Retina (tissue), 1 donor: ENCODE measurements at regions not wholly inside any gene's neighbourhood (a gene's known extent, or its start where the extent isn't known, plus 50 kb on each side); places are given as distances from the start of the nearest gene placed in this dataset.

ENCODE experiments used
- DNase-seq: peaks from one replicate; pipeline ENCODE4 v3.0.0-alpha.2; 2016

DNA sequence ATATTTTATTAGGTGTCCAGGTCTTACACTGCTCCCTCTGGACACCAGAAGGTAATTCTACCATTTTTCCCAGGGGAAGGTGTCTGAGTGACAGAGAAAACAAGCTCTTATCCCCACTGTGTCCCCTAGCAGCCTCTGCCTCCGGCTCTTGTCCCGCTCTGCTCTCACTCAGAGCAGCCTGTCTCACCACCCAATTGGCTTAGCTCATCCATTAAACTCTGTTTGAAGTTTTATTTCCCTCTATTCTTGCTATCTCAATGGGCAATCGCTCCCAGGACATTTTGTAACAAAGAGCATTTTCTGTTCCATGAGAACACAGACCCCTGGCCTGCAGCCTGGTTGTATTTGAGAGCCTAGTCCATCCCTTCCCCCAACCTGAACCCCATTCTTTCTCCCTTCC is 90.6 kb upstream of the LDAH start:
- DNase-seq, result no peak

DNA sequence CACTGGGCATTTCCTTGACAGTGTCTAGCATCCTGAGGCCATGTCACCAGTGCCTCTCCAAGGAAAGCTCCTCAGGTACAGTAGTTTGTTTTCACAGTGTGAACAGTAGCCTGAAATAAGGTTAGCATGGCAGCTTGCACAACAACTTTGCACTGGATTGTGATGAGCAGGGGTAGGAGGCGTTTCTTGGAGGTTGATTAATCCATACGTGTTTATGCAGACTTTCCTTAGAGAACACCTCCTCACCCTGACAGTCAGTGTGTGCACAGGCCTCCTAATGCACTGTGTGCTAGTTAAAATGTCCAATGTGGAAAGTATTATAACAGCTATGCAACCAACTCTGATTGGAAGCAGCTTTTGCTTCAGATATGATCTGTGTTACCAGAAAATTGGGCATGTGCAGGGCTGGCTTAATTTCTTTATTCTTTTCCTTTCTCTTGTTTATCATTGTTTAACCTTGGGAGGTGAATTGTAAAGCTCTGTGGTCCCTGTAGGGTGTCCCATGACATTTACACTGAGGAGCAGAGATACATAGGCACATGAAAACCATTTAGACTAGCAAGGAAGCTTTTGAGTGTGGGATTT is 77.2 kb upstream of the LDAH start:
- no peak for DNase-seq

- DNase-seq, result no peak
Measured at GRCh38 chr2:20897874-20898453, 75.1 kb upstream of the LDAH start.

- no peak for DNase-seq
Measured at GRCh38 chr2:20897047-20897446, 74.1 kb upstream of the LDAH start.

GRCh38 chr2:20884829-20885228 is 61.9 kb upstream of the LDAH start:
- no peak for DNase-seq

DNA sequence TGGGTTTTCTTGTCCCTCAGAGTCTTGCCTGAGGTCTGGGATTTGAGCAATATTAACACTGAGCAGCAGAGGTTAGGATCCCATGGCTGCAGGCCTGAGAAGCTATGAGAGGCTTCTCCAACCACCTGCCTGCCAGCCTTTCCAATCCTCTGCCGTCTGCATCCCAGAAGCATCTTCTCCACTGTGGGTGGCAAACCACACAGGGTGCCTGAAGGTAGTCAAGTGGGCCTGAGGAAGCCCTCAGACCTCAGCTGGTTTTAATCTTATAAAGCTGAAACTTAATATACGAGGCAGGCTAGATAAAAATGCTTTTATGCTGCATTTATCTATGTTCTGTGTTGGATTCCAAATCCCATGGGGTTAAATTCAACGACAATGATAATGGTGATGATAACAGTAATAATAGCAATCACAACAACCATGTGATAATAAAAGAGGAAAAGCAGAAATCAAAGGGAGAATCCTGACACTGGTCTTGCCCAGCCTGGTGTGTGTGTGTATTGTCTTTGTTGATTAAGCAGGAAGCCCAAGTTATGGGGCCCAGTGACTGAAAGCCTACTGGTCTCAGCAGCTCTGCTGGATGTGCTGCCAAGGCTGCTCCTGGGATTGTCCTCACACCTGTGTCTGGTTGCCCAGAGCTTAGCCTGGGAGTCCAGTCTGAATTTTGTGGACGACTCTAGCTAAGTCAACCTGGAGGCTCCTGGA is 59.7 kb upstream of the LDAH start:
- no peak for DNase-seq

GRCh38 chr2:20880221-20880771 is 57.4 kb upstream of the LDAH start:
- no peak for DNase-seq

GRCh38 chr2:20879221-20879620 is 56.3 kb upstream of the LDAH start:
- no peak for DNase-seq

DNA sequence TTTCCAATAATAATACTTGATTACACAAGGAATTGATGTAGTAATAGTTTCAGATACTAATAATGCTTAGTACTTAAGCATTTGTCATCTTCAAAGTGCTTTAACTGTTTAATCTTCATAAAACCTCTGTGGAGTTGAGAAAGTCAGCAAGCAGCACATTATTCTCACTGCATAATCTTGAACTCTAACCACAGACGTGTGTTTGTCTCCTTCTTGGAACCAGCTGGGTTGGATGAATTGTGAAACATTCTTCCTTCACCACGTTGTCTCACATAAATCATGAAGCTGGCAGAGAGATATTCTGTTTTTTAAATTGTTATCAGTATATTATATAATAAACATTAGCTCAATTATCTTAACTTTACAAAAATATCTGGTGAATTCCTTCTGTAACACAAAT is 55.1 kb upstream of the LDAH start:
- DNase-seq, result no peak
